WTC11 (cell line): ENCODE measurements at regions not wholly inside any gene's neighbourhood (a gene's known extent, or its start where the extent isn't known, plus 50 kb on each side); places are given as distances from the start of the nearest gene placed in this dataset.
"Not testable (repeated sequence)": the region's sequence is repeated elsewhere in the genome, so short reads cannot be mapped to it uniquely, and the experiment has no call there.

ENCODE experiments used
- ATAC-seq: fragments of 200-7000 bp; cut with Tn5 transposase; 2 replicates; pipeline ENCODE4 v1.10.0; 2021; ENCODE audit warnings: mild to moderate bottlenecking, moderate library complexity
- CTCF ChIA-PET: fragments of 300-600 bp; sonication (Branson Sonifier 250); formaldehyde crosslinking; loops from one replicate; lab custom pipeline; 2021; ENCODE audit warnings: antibody characterized with exemption; lab: Charles Lee
- POLR2A ChIA-PET: fragments of 350-600 bp; sonication (Branson Sonifier 250); formaldehyde crosslinking; loops from one replicate; lab custom pipeline; 2021; ENCODE audit warnings: antibody characterized with exemption; lab: Charles Lee
- DNase-seq: peaks from one replicate; pipeline ENCODE4 v3.0.0; 2021; ENCODE audit warnings: low spot score
- H3K27ac Mint-ChIP-seq: 2 replicates; pipeline ENCODE4 v1.8.0; 2021; ENCODE audit warnings: mixed read lengths
- H3K27me3 Mint-ChIP-seq: 2 replicates; pipeline ENCODE4 v1.8.0; 2021; ENCODE audit warnings: low read depth, mild to moderate bottlenecking, moderate library complexity, mixed read lengths
- H3K36me3 Mint-ChIP-seq: 2 replicates; pipeline ENCODE4 v1.8.0; 2021; ENCODE audit warnings: mixed read lengths
- H3K4me1 Mint-ChIP-seq: 2 replicates; pipeline ENCODE4 v1.8.0; 2022; ENCODE audit warnings: mixed read lengths
- H3K4me3 Mint-ChIP-seq: 2 replicates; pipeline ENCODE4 v1.8.0; 2021; ENCODE audit warnings: mild to moderate bottlenecking, moderate library complexity, mixed read lengths
- H3K9me3 Mint-ChIP-seq: 2 replicates; pipeline ENCODE4 v1.8.0; 2021; ENCODE audit warnings: mixed read lengths
- ATF2 ChIP-seq: sonication (generic); formaldehyde crosslinking; IDR thresholded peaks from 2 replicates; pipeline ENCODE4 v1.8.1; 2022; ENCODE audit warnings: low read depth, missing genetic modification reagents, borderline replicate concordance
- ETV6 ChIP-seq: sonication (generic); formaldehyde crosslinking; IDR thresholded peaks from 2 replicates; pipeline ENCODE4 v1.8.1; 2022; ENCODE audit warnings: mild to moderate bottlenecking, missing genetic modification reagents
- FOXJ3 ChIP-seq: sonication (generic); formaldehyde crosslinking; IDR thresholded peaks from 2 replicates; pipeline ENCODE4 v1.9.0; 2021; ENCODE audit warnings: missing genetic modification reagents, mild to moderate bottlenecking, borderline replicate concordance
- FOXK1 ChIP-seq: sonication (generic); formaldehyde crosslinking; IDR thresholded peaks from 2 replicates; pipeline ENCODE4 v1.8.0; 2022; ENCODE audit warnings: mild to moderate bottlenecking, moderate library complexity, missing genetic modification reagents
- HMGXB4 ChIP-seq: sonication (generic); formaldehyde crosslinking; IDR thresholded peaks from 2 replicates; pipeline ENCODE4 v1.8.1; 2023; ENCODE audit warnings: mild to moderate bottlenecking, moderate library complexity, missing genetic modification reagents
- JAZF1 ChIP-seq: fragments of 250-450 bp; sonication (Bioruptor Pico); IDR thresholded peaks from 2 replicates; pipeline ENCODE4 v1.9.0; 2021; ENCODE audit warnings: moderate library complexity, mild to moderate bottlenecking, inconsistent platforms
- KAT7 ChIP-seq: sonication (generic); formaldehyde crosslinking; IDR thresholded peaks from 2 replicates; pipeline ENCODE4 v1.8.1; 2023; ENCODE audit warnings: missing genetic modification reagents, mild to moderate bottlenecking, borderline replicate concordance
- NR1H2 ChIP-seq: sonication (generic); formaldehyde crosslinking; IDR thresholded peaks from 2 replicates; pipeline ENCODE4 v1.9.0; 2021; ENCODE audit warnings: mild to moderate bottlenecking, moderate library complexity, missing genetic modification reagents
- NR3C1 ChIP-seq: sonication (generic); formaldehyde crosslinking; conservative IDR thresholded peaks from 2 replicates; pipeline ENCODE4 v1.8.1; 2023; ENCODE audit warnings: low read depth, mild to moderate bottlenecking, missing genetic modification reagents
- SMAD3 ChIP-seq: sonication (generic); formaldehyde crosslinking; IDR thresholded peaks from 2 replicates; pipeline ENCODE4 v1.8.0; 2022; ENCODE audit warnings: missing genetic modification reagents, mild to moderate bottlenecking, borderline replicate concordance
- SMAD4 ChIP-seq: sonication (generic); formaldehyde crosslinking; IDR thresholded peaks from 2 replicates; pipeline ENCODE4 v1.8.0; 2022; ENCODE audit warnings: mild to moderate bottlenecking, missing genetic modification reagents
- SOX15 ChIP-seq: fragments of 250-450 bp; sonication (Bioruptor Pico); IDR thresholded peaks from 2 replicates; pipeline ENCODE4 v1.9.0; 2021; ENCODE audit warnings: mild to moderate bottlenecking
- ZNF121 ChIP-seq: sonication (generic); formaldehyde crosslinking; IDR thresholded peaks from 2 replicates; pipeline ENCODE4 v1.8.0; 2023; ENCODE audit warnings: missing genetic modification reagents
- ZNF263 ChIP-seq: sonication (generic); formaldehyde crosslinking; IDR thresholded peaks from 2 replicates; pipeline ENCODE4 v1.8.1; 2022; ENCODE audit warnings: low read depth, mild to moderate bottlenecking, moderate library complexity, missing genetic modification reagents
- ZNF423 ChIP-seq: fragments of 250-450 bp; sonication (Bioruptor Pico); IDR thresholded peaks from 2 replicates; pipeline ENCODE4 v2.1.2; 2022; ENCODE audit warnings: mild to moderate bottlenecking, moderate library complexity
- ZNF425 ChIP-seq: fragments of 250-450 bp; sonication (Bioruptor Pico); conservative IDR thresholded peaks from 2 replicates; pipeline ENCODE4 v1.9.0; 2021; ENCODE audit warnings: mild to moderate bottlenecking
- ZNF671 ChIP-seq: fragments of 250-450 bp; sonication (Bioruptor Pico); IDR thresholded peaks from 2 replicates; pipeline ENCODE4 v1.8.0; 2021; ENCODE audit warnings: mild to moderate bottlenecking
- TF ChIP-seq, protein P1 (sequence below): sonication (generic); formaldehyde crosslinking; IDR thresholded peaks from 2 replicates; pipeline ENCODE4 v1.8.1; 2023; ENCODE audit warnings: mild to moderate bottlenecking, missing genetic modification reagents, borderline replicate concordance
- TF ChIP-seq, protein P2 (sequence below): sonication (generic); formaldehyde crosslinking; IDR thresholded peaks from 2 replicates; pipeline ENCODE4 v1.8.0; 2023; ENCODE audit warnings: missing genetic modification reagents

DNA sequence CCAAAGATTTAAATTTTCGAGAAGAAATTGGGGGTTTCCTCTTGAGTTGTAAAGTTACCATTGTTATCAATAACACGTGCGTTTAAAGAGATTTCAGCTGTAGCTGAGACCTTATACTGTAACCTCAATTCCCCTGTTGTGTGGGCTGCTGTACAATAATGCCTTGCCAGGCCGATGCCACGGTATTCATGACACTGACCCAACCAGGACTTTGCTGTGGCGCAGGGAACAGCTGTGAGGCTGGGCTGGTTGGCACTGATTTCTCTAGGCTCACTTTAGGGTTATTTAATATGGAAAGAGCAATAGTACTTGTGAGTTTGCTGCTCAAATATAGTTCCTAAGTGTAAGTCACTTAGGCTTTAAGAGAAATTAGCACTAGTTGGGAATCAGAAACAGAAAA lies 744.2 kb downstream of the CDY1 start:
- H3K27ac Mint-ChIP-seq, DNase-seq, H3K27me3 Mint-ChIP-seq, H3K4me3 Mint-ChIP-seq, H3K4me1 Mint-ChIP-seq, ATAC-seq, POLR2A ChIA-PET, CTCF ChIA-PET: not testable (repeated sequence)
- Mint-ChIP-seq H3K9me3 (peaks cover 20% of the 10 kb centered on the region), H3K36me3 (peaks cover 14% of the 10 kb centered on the region)

- H3K4me3 Mint-ChIP-seq, ATAC-seq, DNase-seq, H3K4me1 Mint-ChIP-seq, POLR2A ChIA-PET, H3K27me3 Mint-ChIP-seq, H3K27ac Mint-ChIP-seq, CTCF ChIA-PET: not testable (repeated sequence)
- Mint-ChIP-seq H3K9me3 (peaks cover 28% of the 10 kb centered on the region), H3K36me3 (peaks cover 17% of the 10 kb centered on the region)
Observed at GRCh38 chrY:26372480-26372879, 750.6 kb downstream of the CDY1 start.

DNA sequence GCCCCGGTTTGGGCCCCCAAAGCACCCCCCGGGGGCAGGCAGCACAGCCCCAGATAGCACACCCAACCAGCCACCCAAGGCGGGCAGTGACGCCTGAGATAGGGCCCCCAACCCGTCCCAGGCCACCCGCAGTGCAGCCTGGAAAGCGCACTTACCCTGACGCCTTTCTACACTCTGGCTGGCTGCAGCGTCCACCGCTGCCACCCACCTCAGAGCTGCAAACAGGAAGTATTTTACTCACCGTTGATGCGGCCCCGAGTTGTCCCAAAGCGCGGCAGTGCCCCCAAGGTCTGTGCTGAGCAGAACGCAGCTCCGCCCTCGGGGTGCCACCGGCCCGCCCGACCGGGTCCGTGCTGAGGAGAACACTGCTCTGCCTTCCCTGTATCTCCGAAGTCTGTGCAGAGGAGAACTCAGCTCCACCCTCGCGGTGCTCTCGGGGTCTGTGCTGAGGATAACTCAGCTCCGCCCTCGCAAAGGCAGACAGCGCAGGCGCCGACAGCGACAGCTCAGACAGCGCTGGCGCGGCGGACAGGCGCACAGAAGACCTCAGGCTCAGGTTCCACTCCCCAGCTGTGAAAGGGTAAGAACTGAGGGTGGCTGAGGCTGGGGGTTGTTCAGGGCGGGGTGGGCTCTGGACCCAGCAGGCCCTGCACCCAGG lies 786.9 kb downstream of the CDY1 start:
- ATAC-seq (no peak), DNase-seq (no peak)
- no peak overlapping the region for H3K27ac Mint-ChIP-seq
- H3K9me3 Mint-ChIP-seq, result peaks cover 8% of the 10 kb centered on the region
- CTCF ChIA-PET, result no interaction called here
- H3K36me3 Mint-ChIP-seq, result peaks cover 10% of the 10 kb centered on the region; the same call in 1 of the 2 replicates
- no peaks in the 10 kb centered on the region for H3K4me1 Mint-ChIP-seq
- no peaks in the 10 kb centered on the region; the same call in 1 of the 2 replicates for H3K27me3 Mint-ChIP-seq
- no peak overlapping the region for H3K4me3 Mint-ChIP-seq
- POLR2A ChIA-PET, result no interaction called here
- TF ChIP-seq ZNF423 (CRISPR knock-in tag) (no peak), NR1H2 (CRISPR knock-in tag) (no peak), ZNF263 (CRISPR knock-in tag) (no peak), ZNF425 (CRISPR knock-in tag) (no peak), SMAD3 (CRISPR knock-in tag) (no peak), ZNF121 (no peak), ETV6 (CRISPR knock-in tag) (no peak), SOX15 (CRISPR knock-in tag) (no peak), JAZF1 (CRISPR knock-in tag) (no peak), SMAD4 (CRISPR knock-in tag) (no peak), FOXJ3 (no peak), ZNF671 (no peak), NR3C1 (CRISPR knock-in tag) (no peak), ATF2 (CRISPR knock-in tag) (no peak), KAT7 (no peak), FOXK1 (CRISPR knock-in tag) (no peak), HMGXB4 (CRISPR knock-in tag) (no peak)
- TF ChIP-seq, protein P1, sequence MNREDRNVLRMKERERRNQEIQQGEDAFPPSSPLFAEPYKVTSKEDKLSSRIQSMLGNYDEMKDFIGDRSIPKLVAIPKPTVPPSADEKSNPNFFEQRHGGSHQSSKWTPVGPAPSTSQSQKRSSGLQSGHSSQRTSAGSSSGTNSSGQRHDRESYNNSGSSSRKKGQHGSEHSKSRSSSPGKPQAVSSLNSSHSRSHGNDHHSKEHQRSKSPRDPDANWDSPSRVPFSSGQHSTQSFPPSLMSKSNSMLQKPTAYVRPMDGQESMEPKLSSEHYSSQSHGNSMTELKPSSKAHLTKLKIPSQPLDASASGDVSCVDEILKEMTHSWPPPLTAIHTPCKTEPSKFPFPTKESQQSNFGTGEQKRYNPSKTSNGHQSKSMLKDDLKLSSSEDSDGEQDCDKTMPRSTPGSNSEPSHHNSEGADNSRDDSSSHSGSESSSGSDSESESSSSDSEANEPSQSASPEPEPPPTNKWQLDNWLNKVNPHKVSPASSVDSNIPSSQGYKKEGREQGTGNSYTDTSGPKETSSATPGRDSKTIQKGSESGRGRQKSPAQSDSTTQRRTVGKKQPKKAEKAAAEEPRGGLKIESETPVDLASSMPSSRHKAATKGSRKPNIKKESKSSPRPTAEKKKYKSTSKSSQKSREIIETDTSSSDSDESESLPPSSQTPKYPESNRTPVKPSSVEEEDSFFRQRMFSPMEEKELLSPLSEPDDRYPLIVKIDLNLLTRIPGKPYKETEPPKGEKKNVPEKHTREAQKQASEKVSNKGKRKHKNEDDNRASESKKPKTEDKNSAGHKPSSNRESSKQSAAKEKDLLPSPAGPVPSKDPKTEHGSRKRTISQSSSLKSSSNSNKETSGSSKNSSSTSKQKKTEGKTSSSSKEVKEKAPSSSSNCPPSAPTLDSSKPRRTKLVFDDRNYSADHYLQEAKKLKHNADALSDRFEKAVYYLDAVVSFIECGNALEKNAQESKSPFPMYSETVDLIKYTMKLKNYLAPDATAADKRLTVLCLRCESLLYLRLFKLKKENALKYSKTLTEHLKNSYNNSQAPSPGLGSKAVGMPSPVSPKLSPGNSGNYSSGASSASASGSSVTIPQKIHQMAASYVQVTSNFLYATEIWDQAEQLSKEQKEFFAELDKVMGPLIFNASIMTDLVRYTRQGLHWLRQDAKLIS (CRISPR knock-in tag), result no peak
- TF ChIP-seq, protein P2, sequence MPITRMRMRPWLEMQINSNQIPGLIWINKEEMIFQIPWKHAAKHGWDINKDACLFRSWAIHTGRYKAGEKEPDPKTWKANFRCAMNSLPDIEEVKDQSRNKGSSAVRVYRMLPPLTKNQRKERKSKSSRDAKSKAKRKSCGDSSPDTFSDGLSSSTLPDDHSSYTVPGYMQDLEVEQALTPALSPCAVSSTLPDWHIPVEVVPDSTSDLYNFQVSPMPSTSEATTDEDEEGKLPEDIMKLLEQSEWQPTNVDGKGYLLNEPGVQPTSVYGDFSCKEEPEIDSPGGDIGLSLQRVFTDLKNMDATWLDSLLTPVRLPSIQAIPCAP, result no peak
- TF ChIP-seq, all 79 proteins: peak for 0
